GM23248 (cell line): ENCODE measurements at regions not wholly inside any gene's neighbourhood (a gene's known extent, or its start where the extent isn't known, plus 50 kb on each side); places are given as distances from the start of the nearest gene placed in this dataset.

Experiments used
- DNase-seq: peaks from one replicate; pipeline ENCODE4 v3.0.0-alpha.2; 2015
- H2AFZ ChIP-seq: fragments of 200-600 bp; sonication (generic); 2 replicates; pipeline ENCODE4 v1.6.1; 2016; ENCODE audit warnings: antibody characterized with exemption
- H3F3A ChIP-seq: fragments of 200-600 bp; sonication (generic); 2 replicates; pipeline ENCODE4 v1.6.1; 2016; ENCODE audit warnings: mild to moderate bottlenecking, antibody characterized with exemption, mixed run types; ENCODE audit not compliant: insufficient read depth
- H3K27ac ChIP-seq: fragments of 200-600 bp; sonication (generic); 2 replicates; pipeline ENCODE4 v1.5.1; 2016; ENCODE audit warnings: mild to moderate bottlenecking
- H3K27me3 ChIP-seq: fragments of 200-600 bp; sonication (generic); replicated peaks from 2 replicates; pipeline ENCODE4 v1.6.1; 2016; ENCODE audit warnings: mild to moderate bottlenecking; ENCODE audit not compliant: insufficient read depth
- H3K36me3 ChIP-seq: fragments of 200-600 bp; sonication (generic); 2 replicates; pipeline ENCODE4 v1.6.1; 2016; ENCODE audit warnings: low read depth, mild to moderate bottlenecking
- H3K4me1 ChIP-seq: fragments of 200-600 bp; sonication (generic); 2 replicates; pipeline ENCODE4 v1.6.1; 2016; ENCODE audit warnings: mild to moderate bottlenecking; ENCODE audit not compliant: insufficient read depth
- H3K4me2 ChIP-seq: fragments of 200-600 bp; sonication (generic); one replicate; pipeline ENCODE4 v1.6.1; 2016; ENCODE audit warnings: mild to moderate bottlenecking; ENCODE audit not compliant: unreplicated experiment
- H3K4me3 ChIP-seq: fragments of 200-600 bp; sonication (generic); 2 replicates; pipeline ENCODE4 v1.5.1; 2016; ENCODE audit warnings: mild to moderate bottlenecking
- H3K79me2 ChIP-seq: fragments of 200-600 bp; sonication (generic); 2 replicates; pipeline ENCODE4 v1.6.1; 2016; ENCODE audit warnings: mild to moderate bottlenecking; ENCODE audit not compliant: insufficient read depth
- H3K9ac ChIP-seq: fragments of 200-600 bp; sonication (generic); 2 replicates; pipeline ENCODE4 v1.6.1; 2016; ENCODE audit warnings: mild to moderate bottlenecking
- H3K9me2 ChIP-seq: fragments of 200-600 bp; sonication (generic); 2 replicates; pipeline ENCODE4 v1.6.1; 2016; ENCODE audit warnings: mixed run types, mild to moderate bottlenecking, moderate library complexity; ENCODE audit not compliant: insufficient read depth
- H3K9me3 ChIP-seq: fragments of 200-600 bp; sonication (generic); one replicate; pipeline ENCODE4 v1.6.1; 2017; ENCODE audit warnings: low read depth
- H4K20me1 ChIP-seq: fragments of 200-600 bp; sonication (generic); 2 replicates; pipeline ENCODE4 v1.6.0; 2016; ENCODE audit not compliant: insufficient read depth
- EZH2 ChIP-seq: fragments of 200-600 bp; sonication (generic); IDR thresholded peaks from 2 replicates; pipeline ENCODE4 v1.6.1; 2018; ENCODE audit warnings: antibody characterized with exemption, mild to moderate bottlenecking; ENCODE audit not compliant: insufficient read depth, poor library complexity, severe bottlenecking
- EZH2phosphoT487 ChIP-seq: fragments of 200-600 bp; sonication (generic); IDR thresholded peaks from 2 replicates; pipeline ENCODE4 v1.6.1; 2018; ENCODE audit warnings: antibody characterized with exemption, moderate library complexity, mild to moderate bottlenecking, low read depth; ENCODE audit not compliant: insufficient read depth
- WGBS, 2 experiments: methylation state at CpG; one replicate each; pipeline ENCODE4 v1.1.6; 2015 to 2017; ENCODE audit warnings: low lambda C conversion rate in 2 of 2, low coverage in 1 of 2; ENCODE audit errors: missing lambda C conversion rate in 2 of 2; 5-methylcytosine and 5-hydroxymethylcytosine counted together
- in situ Hi-C: fragments of 300-500 bp; cut with MboI; formaldehyde crosslinking; loops from 2 replicates; pipeline ENCODE4 v1.15.0; 2020

- Histone ChIP-seq H3K9me2 (no peaks in the 10 kb centered on the region), H3F3A (peaks cover 21% of the 10 kb centered on the region), H3K79me2 (no peaks in the 10 kb centered on the region), H3K4me1 (peaks cover 26% of the 10 kb centered on the region), H3K27me3 (no peaks in the 10 kb centered on the region), H2AFZ (no peak overlapping the region), H3K36me3 (no peaks in the 10 kb centered on the region), H3K27ac (no peak overlapping the region), H4K20me1 (no peaks in the 10 kb centered on the region), H3K9ac (no peak overlapping the region), H3K4me3 (no peak overlapping the region), H3K4me2 (no peak overlapping the region), H3K9me3 (no peaks in the 10 kb centered on the region)
- DNase-seq: no peak
- in situ Hi-C loops: no loop called here
- TF ChIP-seq EZH2phosphoT487 (no peak), EZH2 (no peak)
- 96 to 100% methylated on average over 2 of the region's 2 CpGs for WGBS, 2 experiments
These were observed 260.7 kb downstream of the SYK start for GRCh38 chr9:91062281-91062680.

GRCh38 chr9:91063471-91063870 is 261.9 kb downstream of the SYK start:
- H2AFZ ChIP-seq: no peak overlapping the region
- no peak overlapping the region for H3K4me3 ChIP-seq
- WGBS, 2 experiments: 82 to 85% methylated on average over 11 of the region's 11 CpGs
- no peak for TF ChIP-seq EZH2
- no peak for TF ChIP-seq EZH2phosphoT487
- peaks cover 22% of the 10 kb centered on the region for H3K4me1 ChIP-seq
- no peaks in the 10 kb centered on the region for H4K20me1 ChIP-seq
- no peaks in the 10 kb centered on the region for H3K9me3 ChIP-seq
- no peaks in the 10 kb centered on the region for H3K79me2 ChIP-seq
- no peaks in the 10 kb centered on the region for H3K27me3 ChIP-seq
- H3K27ac ChIP-seq: no peak overlapping the region
- no peak for DNase-seq
- peaks cover 16% of the 10 kb centered on the region for H3F3A ChIP-seq
- no peak overlapping the region for H3K4me2 ChIP-seq
- in situ Hi-C loops: no loop called here
- no peaks in the 10 kb centered on the region for H3K36me3 ChIP-seq
- no peaks in the 10 kb centered on the region for H3K9me2 ChIP-seq
- no peak overlapping the region for H3K9ac ChIP-seq

GRCh38 chr9:91065231-91066041 is 263.8 kb downstream of the SYK start:
- no peaks in the 10 kb centered on the region for H3K9me2 ChIP-seq
- H3F3A ChIP-seq: peaks cover 13% of the 10 kb centered on the region
- H3K4me1 ChIP-seq: peaks cover 11% of the 10 kb centered on the region
- no peaks in the 10 kb centered on the region for H3K36me3 ChIP-seq
- no peaks in the 10 kb centered on the region for H3K79me2 ChIP-seq
- H2AFZ ChIP-seq: no peak overlapping the region
- DNase-seq: no peak
- H3K27ac ChIP-seq: no peak overlapping the region
- no peaks in the 10 kb centered on the region for H3K9me3 ChIP-seq
- WGBS, 2 experiments: 96 to 97% methylated on average over 5 of the region's 5 CpGs
- no peak overlapping the region for H3K9ac ChIP-seq
- no peaks in the 10 kb centered on the region for H4K20me1 ChIP-seq
- H3K27me3 ChIP-seq: no peaks in the 10 kb centered on the region
- in situ Hi-C loops: no loop called here
- no peak overlapping the region for H3K4me2 ChIP-seq
- no peak overlapping the region for H3K4me3 ChIP-seq
- TF ChIP-seq EZH2phosphoT487: no peak
- TF ChIP-seq EZH2: no peak

- Histone ChIP-seq H3K27ac (no peak overlapping the region), H3K4me2 (no peak overlapping the region), H3K9me3 (no peaks in the 10 kb centered on the region), H4K20me1 (no peaks in the 10 kb centered on the region), H3K79me2 (no peaks in the 10 kb centered on the region), H2AFZ (no peak overlapping the region), H3K4me3 (no peak overlapping the region), H3K4me1 (peaks cover 9% of the 10 kb centered on the region), H3F3A (peaks cover 8% of the 10 kb centered on the region), H3K27me3 (no peaks in the 10 kb centered on the region), H3K9me2 (no peaks in the 10 kb centered on the region), H3K9ac (no peak overlapping the region), H3K36me3 (no peaks in the 10 kb centered on the region)
- in situ Hi-C loops: no loop called here
- 85 to 88% methylated on average over 7 of the region's 7 CpGs for WGBS, 2 experiments
- no peak for TF ChIP-seq EZH2
- TF ChIP-seq EZH2phosphoT487: no peak
- no peak for DNase-seq
These were observed 264.4 kb downstream of the SYK start for GRCh38 chr9:91066042-91066415.

GRCh38 chr9:91066856-91067255 is 265.2 kb downstream of the SYK start:
- H3K4me3 ChIP-seq: no peak overlapping the region
- WGBS, 2 experiments: 83 to 87% methylated on average over 4 of the region's 4 CpGs
- H3K36me3 ChIP-seq: no peaks in the 10 kb centered on the region
- H2AFZ ChIP-seq: no peak overlapping the region
- no peak overlapping the region for H3K27ac ChIP-seq
- H3K9ac ChIP-seq: no peak overlapping the region
- TF ChIP-seq EZH2phosphoT487 (no peak), EZH2 (no peak)
- H3K27me3 ChIP-seq: no peaks in the 10 kb centered on the region
- H4K20me1 ChIP-seq: no peaks in the 10 kb centered on the region
- no peaks in the 10 kb centered on the region for H3K9me2 ChIP-seq
- peaks cover 10% of the 10 kb centered on the region for H3K4me1 ChIP-seq
- no peak overlapping the region for H3K4me2 ChIP-seq
- DNase-seq: no peak
- peaks cover 3% of the 10 kb centered on the region; the same call in 1 of the 2 replicates for H3F3A ChIP-seq
- no peaks in the 10 kb centered on the region for H3K9me3 ChIP-seq
- H3K79me2 ChIP-seq: no peaks in the 10 kb centered on the region
- in situ Hi-C loops: no loop called here
